GM18519 (cell line): ENCODE measurements at regions not wholly inside any gene's neighbourhood (a gene's known extent, or its start where the extent isn't known, plus 50 kb on each side); places are given as distances from the start of the nearest gene placed in this dataset.

Experiments used
- ATAC-seq: cut with Tn5 transposase; IDR thresholded peaks from one replicate; pipeline ENCODE4 v1.9.1; 2021; ENCODE audit warnings: mild to moderate bottlenecking, moderate library complexity; ENCODE audit not compliant: unreplicated experiment, low FRiP score

GRCh38 chr6:134516582-134516981 lies 198.7 kb upstream of the SGK1 start:
- ATAC-seq, result no peak

- ATAC-seq, result no peak
Measured at GRCh38 chr6:134515986-134516385, 198.1 kb upstream of the SGK1 start.

GRCh38 chr6:134512981-134513391 lies 195.1 kb upstream of the SGK1 start:
- ATAC-seq, result no peak

- no peak for ATAC-seq
Measured at GRCh38 chr6:134511984-134512683, 194.2 kb upstream of the SGK1 start.

- no peak for ATAC-seq
Measured at GRCh38 chr6:134510920-134511319, 193.0 kb upstream of the SGK1 start.

GRCh38 chr6:134510142-134510541 lies 192.2 kb upstream of the SGK1 start:
- no peak for ATAC-seq

- ATAC-seq, result no peak
Measured at GRCh38 chr6:134508862-134509498, 191.1 kb upstream of the SGK1 start.

GRCh38 chr6:134506162-134506561 lies 188.2 kb upstream of the SGK1 start:
- ATAC-seq, result no peak

GRCh38 chr6:134503585-134504281 lies 185.8 kb upstream of the SGK1 start:
- no peak for ATAC-seq

GRCh38 chr6:134502614-134503549 lies 185.0 kb upstream of the SGK1 start:
- no peak for ATAC-seq

GRCh38 chr6:134495890-134496248 lies 178.0 kb upstream of the SGK1 start:
- ATAC-seq, result no peak

GRCh38 chr6:134495203-134495889 lies 177.4 kb upstream of the SGK1 start:
- no peak for ATAC-seq

GRCh38 chr6:134493789-134494188 lies 175.9 kb upstream of the SGK1 start:
- no peak for ATAC-seq

GRCh38 chr6:134491477-134491876 lies 173.6 kb upstream of the SGK1 start:
- ATAC-seq, result no peak

- ATAC-seq, result no peak
Measured at GRCh38 chr6:134482593-134483270, 164.8 kb upstream of the SGK1 start.

GRCh38 chr6:134481966-134482365 lies 164.1 kb upstream of the SGK1 start:
- no peak for ATAC-seq

GRCh38 chr6:134480593-134480992 lies 162.7 kb upstream of the SGK1 start:
- ATAC-seq, result no peak

GRCh38 chr6:134478764-134479399 lies 161.0 kb upstream of the SGK1 start:
- ATAC-seq, result no peak

- ATAC-seq, result no peak
Measured at GRCh38 chr6:134477991-134478635, 160.2 kb upstream of the SGK1 start.
